DOHH2 (cell line): ENCODE measurements at regions not wholly inside any gene's neighbourhood (a gene's known extent, or its start where the extent isn't known, plus 50 kb on each side); places are given as distances from the start of the nearest gene placed in this dataset.

ENCODE experiments used
- H3F3A ChIP-seq: fragments of 200-600 bp; sonication (generic), shearing (Covaris generic); 2 replicates; pipeline ENCODE4 v1.6.0; 2016; ENCODE audit warnings: antibody characterized with exemption, mild to moderate bottlenecking; ENCODE audit not compliant: control insufficient read depth, insufficient read depth
- H3K27ac ChIP-seq: fragments of 200-600 bp; sonication (generic); 2 replicates; pipeline ENCODE4 v1.5.1; 2014; ENCODE audit warnings: low read depth, mild to moderate bottlenecking, low read length, moderate library complexity
- H3K27me3 ChIP-seq: fragments of 200-600 bp; sonication (generic); 2 replicates; pipeline ENCODE4 v1.6.1; 2014; ENCODE audit warnings: mild to moderate bottlenecking, low read length, mixed read lengths; ENCODE audit not compliant: control insufficient read depth
- H3K36me3 ChIP-seq: fragments of 200-600 bp; sonication (generic); 2 replicates; pipeline ENCODE4 v1.6.1; 2014; ENCODE audit warnings: mild to moderate bottlenecking, low read length, moderate library complexity, mixed read lengths; ENCODE audit not compliant: control insufficient read depth
- H3K4me1 ChIP-seq: fragments of 200-600 bp; sonication (generic); 2 replicates; pipeline ENCODE4 v1.6.1; 2014; ENCODE audit warnings: mild to moderate bottlenecking, low read length, mixed read lengths; ENCODE audit not compliant: control insufficient read depth
- H3K4me2 ChIP-seq: fragments of 200-600 bp; sonication (generic); 2 replicates; pipeline ENCODE4 v1.6.0; 2014; ENCODE audit warnings: mild to moderate bottlenecking, low read length, moderate library complexity
- H3K4me3 ChIP-seq: fragments of 200-600 bp; sonication (generic); 2 replicates; pipeline ENCODE4 v1.5.1; 2014; ENCODE audit warnings: mild to moderate bottlenecking, low read length, mixed read lengths
- H3K79me2 ChIP-seq: fragments of 200-600 bp; sonication (generic); 2 replicates; pipeline ENCODE4 v1.6.1; 2014; ENCODE audit warnings: mild to moderate bottlenecking, low read length, mixed read lengths; ENCODE audit not compliant: control insufficient read depth
- H3K9me2 ChIP-seq: fragments of 200-600 bp; sonication (generic); replicated peaks from 2 replicates; pipeline ENCODE4 v1.6.1; 2014; ENCODE audit warnings: mild to moderate bottlenecking, low read length, mixed read lengths; ENCODE audit not compliant: control insufficient read depth
- H3K9me3 ChIP-seq: fragments of 200-600 bp; sonication (generic); 2 replicates; pipeline ENCODE4 v1.6.1; 2014; ENCODE audit warnings: antibody characterized with exemption, low read length, mixed read lengths; ENCODE audit not compliant: control insufficient read depth, insufficient read depth
- H4K20me1 ChIP-seq: fragments of 200-600 bp; sonication (generic); 2 replicates; pipeline ENCODE4 v1.6.0; 2014; ENCODE audit warnings: low read depth, mild to moderate bottlenecking, antibody characterized with exemption, low read length, moderate library complexity; ENCODE audit not compliant: control insufficient read depth, insufficient read depth
- CTCF ChIP-seq: fragments of 200-600 bp; sonication (generic); IDR thresholded peaks from one replicate; pipeline ENCODE4 v1.5.1; 2014; ENCODE audit warnings: antibody characterized with exemption, mild to moderate bottlenecking, low read depth, low read length; ENCODE audit not compliant: poor library complexity, severe bottlenecking
- EZH2phosphoT487 ChIP-seq: fragments of 200-600 bp; sonication (generic); IDR thresholded peaks from 2 replicates; pipeline ENCODE4 v1.6.1; 2017; ENCODE audit warnings: borderline replicate concordance, mild to moderate bottlenecking, antibody characterized with exemption, low read length, moderate library complexity, mixed read lengths

- no peak for TF ChIP-seq EZH2phosphoT487
- TF ChIP-seq CTCF = no peak
- Histone ChIP-seq H3K4me3 (no peak overlapping the region), H3F3A (no peaks in the 10 kb centered on the region), H3K9me2 (no peaks in the 10 kb centered on the region), H3K27ac (no peak overlapping the region), H3K9me3 (no peaks in the 10 kb centered on the region), H3K4me1 (no peaks in the 10 kb centered on the region), H3K4me2 (no peak overlapping the region), H4K20me1 (no peaks in the 10 kb centered on the region), H3K36me3 (no peaks in the 10 kb centered on the region), H3K79me2 (no peaks in the 10 kb centered on the region), H3K27me3 (no peaks in the 10 kb centered on the region)
Observed at GRCh38 chr2:184141866-184142265, 456.5 kb upstream of the ZNF804A start.

- Histone ChIP-seq H3K79me2 (no peaks in the 10 kb centered on the region), H3K9me2 (no peaks in the 10 kb centered on the region), H3K4me2 (no peak overlapping the region), H3K36me3 (no peaks in the 10 kb centered on the region), H3F3A (no peaks in the 10 kb centered on the region), H4K20me1 (no peaks in the 10 kb centered on the region), H3K4me3 (no peak overlapping the region), H3K27me3 (no peaks in the 10 kb centered on the region), H3K9me3 (no peaks in the 10 kb centered on the region), H3K4me1 (no peaks in the 10 kb centered on the region), H3K27ac (no peak overlapping the region)
- TF ChIP-seq EZH2phosphoT487 (no peak), CTCF (no peak)
Observed at GRCh38 chr2:184154438-184154837, 443.9 kb upstream of the ZNF804A start.

GRCh38 chr2:184155791-184156190 lies 442.5 kb upstream of the ZNF804A start:
- H3K36me3 ChIP-seq = no peaks in the 10 kb centered on the region
- H3K9me2 ChIP-seq = no peaks in the 10 kb centered on the region
- H3K9me3 ChIP-seq = no peaks in the 10 kb centered on the region
- H3K4me2 ChIP-seq = no peak overlapping the region
- H3F3A ChIP-seq = no peaks in the 10 kb centered on the region
- no peaks in the 10 kb centered on the region for H3K79me2 ChIP-seq
- no peak for TF ChIP-seq EZH2phosphoT487
- TF ChIP-seq CTCF = no peak
- no peak overlapping the region for H3K4me3 ChIP-seq
- no peaks in the 10 kb centered on the region for H3K27me3 ChIP-seq
- H3K27ac ChIP-seq = no peak overlapping the region
- H4K20me1 ChIP-seq = no peaks in the 10 kb centered on the region
- no peaks in the 10 kb centered on the region for H3K4me1 ChIP-seq

GRCh38 chr2:184157141-184157540 lies 441.2 kb upstream of the ZNF804A start:
- TF ChIP-seq EZH2phosphoT487 (no peak), CTCF (no peak)
- H3K9me3 ChIP-seq = no peaks in the 10 kb centered on the region
- H3F3A ChIP-seq = no peaks in the 10 kb centered on the region
- H3K4me1 ChIP-seq = no peaks in the 10 kb centered on the region
- no peaks in the 10 kb centered on the region for H3K36me3 ChIP-seq
- H3K79me2 ChIP-seq = no peaks in the 10 kb centered on the region
- no peak overlapping the region for H3K4me2 ChIP-seq
- H3K27me3 ChIP-seq = no peaks in the 10 kb centered on the region
- no peak overlapping the region for H3K27ac ChIP-seq
- H4K20me1 ChIP-seq = no peaks in the 10 kb centered on the region
- no peaks in the 10 kb centered on the region for H3K9me2 ChIP-seq
- H3K4me3 ChIP-seq = no peak overlapping the region
